Body of pancreas (tissue), 4 donors: ENCODE measurements at regions not wholly inside any gene's neighbourhood (a gene's known extent, or its start where the extent isn't known, plus 50 kb on each side); places are given as distances from the start of the nearest gene placed in this dataset.

ENCODE experiments used
- ATAC-seq: fragments of 150-250 bp; one replicate; pipeline ENCODE4 v1.9.1; 2016
- DNase-seq, 4 donors: peaks; one replicate each; pipeline ENCODE4 v3.0.0-alpha.2; 2019
- H3K27ac ChIP-seq, 4 donors: fragments of 200-600 bp; sonication (generic); 1 replicate in 3 of 4; 2 replicates in 1 of 4; pipeline versions ENCODE4 v1.5.1 to v1.6.1; 2016 to 2019; ENCODE audit warnings: mild to moderate bottlenecking in 1 of 4, mixed read lengths in 1 of 4, moderate library complexity in 1 of 4
- H3K27me3 ChIP-seq, 2 donors: fragments of 200-600 bp; sonication (generic); one replicate each; pipeline ENCODE4 v1.6.0; 2016; ENCODE audit warnings: mild to moderate bottlenecking in 1 of 2
- H3K36me3 ChIP-seq, 2 donors: fragments of 200-600 bp; sonication (generic); replicated peaks in 1 of 2; 2 replicates each; pipeline ENCODE4 v1.5.1; 2016; ENCODE audit warnings: low read depth in 2 of 2; ENCODE audit not compliant: insufficient read depth in 1 of 2
- H3K4me1 ChIP-seq: fragments of 200-600 bp; sonication (generic); one replicate; pipeline ENCODE4 v1.6.0; 2016
- H3K4me3 ChIP-seq, 2 donors: fragments of 200-600 bp; sonication (generic); 1 replicate in 1 of 2; 2 replicates in 1 of 2; pipeline ENCODE4 v1.5.1; 2016 to 2019
- H3K9me3 ChIP-seq, 3 donors: fragments of 200-600 bp; sonication (generic); 1 replicate in 2 of 3; 2 replicates in 1 of 3; pipeline ENCODE4 v1.5.1; 2016
- CTCF ChIP-seq, 7 experiments: fragments of 450-650 bp in 4 of 7; fragments of 200-600 bp in 3 of 7; sonication (generic) in 3 of 7; IDR thresholded peaks; one replicate each; pipeline ENCODE4 v1.5.1; 2016 to 2019; ENCODE audit warnings: antibody characterized with exemption in 7 of 7
- POLR2A ChIP-seq, 3 donors: fragments of 450-650 bp; IDR thresholded peaks; one replicate each; pipeline ENCODE4 v1.6.1; 2016; ENCODE audit warnings: antibody characterized with exemption in 3 of 3, mild to moderate bottlenecking in 2 of 3
- WGBS, 2 donors: methylation state at CpG; one replicate each; pipeline ENCODE4 v1.1.5; 2017; 5-methylcytosine and 5-hydroxymethylcytosine counted together
- intact Hi-C: fragments of 100-400 bp; cut with DNase I; formaldehyde crosslinking; loops from one replicate; pipeline ENCODE4 v1.15.1; 2023

DNA sequence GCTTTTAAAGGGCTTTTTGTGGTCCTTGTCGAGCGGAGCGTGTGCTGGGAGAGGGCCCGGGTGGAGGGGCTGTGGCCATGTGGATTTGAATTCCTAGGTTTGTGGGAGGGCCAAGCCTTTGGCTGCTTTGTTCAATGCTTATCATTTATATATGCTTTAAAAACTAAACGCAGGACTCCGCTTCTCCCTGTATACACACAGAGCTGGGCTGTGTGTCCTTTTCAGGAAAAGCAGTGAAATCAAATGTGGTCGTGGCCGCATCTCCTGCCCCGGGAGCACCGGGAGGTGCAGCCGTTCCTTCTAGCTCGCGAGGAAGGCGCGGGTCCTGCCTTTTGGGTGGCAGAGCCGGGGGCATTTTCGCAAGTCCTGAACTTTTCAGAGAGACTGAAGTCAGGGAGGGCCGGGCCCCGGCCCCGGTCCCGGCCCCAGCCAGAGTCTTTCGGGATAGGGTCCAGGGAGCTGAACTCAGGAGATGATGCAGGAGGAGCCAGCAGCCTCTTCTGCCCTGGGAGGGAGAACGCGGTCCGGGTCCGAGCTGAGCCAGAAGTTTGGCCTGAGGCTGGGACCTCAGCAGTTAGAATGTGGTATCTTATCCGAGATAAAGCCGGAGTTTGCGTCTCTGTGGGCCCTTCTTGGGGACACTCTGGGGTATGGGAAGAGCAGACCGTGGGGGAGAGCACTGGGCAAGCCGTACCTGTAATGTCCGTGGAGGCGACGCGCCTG lies 158.8 kb downstream of the C9orf152 start:
- Histone ChIP-seq H3K27me3 (peaks cover 0 to 23% of the 10 kb centered on the region in 2 donors), H3K4me3 (peak overlapping the region; percentile 10 to 21), H3K27ac (peak overlapping the region in 3 of 4 donors; percentile 9 to 32 (median 10)), H3K9me3 (no peaks in the 10 kb centered on the region), H3K4me1 (peaks cover 27% of the 10 kb centered on the region), H3K36me3 (no peaks in the 10 kb centered on the region)
- WGBS, 2 donors = 1 to 5% methylated on average over 20 to 35 of the region's 35 CpGs
- ATAC-seq = peak; percentile 31
- intact Hi-C loops = no loop called here
- DNase-seq = peak in 1 of 4 donors; percentile 12
- no peak for TF ChIP-seq POLR2A (IDR thresholded peaks at IDR 0.05)
- no peak for TF ChIP-seq CTCF (IDR thresholded peaks at IDR 0.05)

DNA sequence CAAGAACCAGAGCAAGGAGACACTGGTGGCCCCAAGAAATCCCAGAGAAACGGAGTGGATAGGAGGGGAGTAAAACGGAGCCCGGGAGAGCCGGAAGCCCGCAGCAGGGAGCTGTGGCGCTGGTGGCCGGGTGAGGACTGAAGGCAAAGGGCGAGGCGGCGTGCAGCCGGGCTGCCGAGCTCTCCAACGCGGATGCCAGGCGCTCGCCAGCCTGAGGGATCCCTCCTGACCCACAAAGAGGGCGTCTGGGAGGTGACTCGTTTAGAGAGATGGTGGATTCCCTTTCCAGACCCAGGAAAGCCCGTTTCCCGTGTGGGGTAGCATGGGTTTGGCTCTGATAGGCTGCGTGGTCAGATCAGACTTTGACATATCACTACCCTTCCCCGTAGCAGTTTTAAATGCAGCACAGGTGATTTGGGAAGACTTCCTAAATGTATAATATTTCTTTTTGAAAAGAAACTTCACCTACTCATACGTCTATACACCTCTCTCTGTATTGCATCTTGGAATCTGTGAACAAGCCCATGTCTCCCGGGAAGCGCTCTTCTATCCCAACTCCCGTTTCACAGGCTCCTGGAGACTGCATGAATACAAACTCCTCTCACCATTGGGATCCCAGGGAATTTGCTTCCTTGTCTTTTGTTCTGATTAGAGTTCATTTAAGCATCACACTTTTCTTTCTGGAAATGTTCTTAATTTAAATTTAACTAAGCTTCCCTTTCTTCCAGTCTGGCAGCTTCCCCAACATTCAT lies 158.1 kb downstream of the C9orf152 start:
- peak; percentile 22 for ATAC-seq
- 4 to 11% methylated on average over 17 to 26 of the region's 26 CpGs for WGBS, 2 donors
- intact Hi-C loops = no loop called here
- Histone ChIP-seq H3K27ac (peak overlapping the region in 2 of 4 donors; percentile 9 to 10), H3K4me1 (peaks cover 27% of the 10 kb centered on the region), H3K4me3 (no peak overlapping the region), H3K9me3 (no peaks in the 10 kb centered on the region), H3K27me3 (peaks cover 0 to 23% of the 10 kb centered on the region in 2 donors), H3K36me3 (no peaks in the 10 kb centered on the region)
- DNase-seq = peak in 3 of 4 donors; percentile 23 to 45 (median 42)
- no peak for TF ChIP-seq CTCF (IDR thresholded peaks at IDR 0.05)
- no peak for TF ChIP-seq POLR2A (IDR thresholded peaks at IDR 0.05)

- ATAC-seq (peak; percentile 25), DNase-seq (peak in 2 of 4 donors; percentile 24 to 32)
- Histone ChIP-seq H3K4me3 (no peak overlapping the region), H3K27me3 (peaks cover 0 to 23% of the 10 kb centered on the region in 2 donors), H3K4me1 (peaks cover 27% of the 10 kb centered on the region), H3K27ac (no peak overlapping the region), H3K36me3 (no peaks in the 10 kb centered on the region), H3K9me3 (no peaks in the 10 kb centered on the region)
- intact Hi-C loops = no loop called here
- no peak for TF ChIP-seq CTCF (IDR thresholded peaks at IDR 0.05)
- TF ChIP-seq POLR2A (IDR thresholded peaks at IDR 0.05) = no peak
- WGBS, 2 donors = 50 to 63% methylated on average over 1 of the region's 1 CpG
Observed at GRCh38 chr9:110050925-110051355, 157.0 kb downstream of the C9orf152 start.

DNA sequence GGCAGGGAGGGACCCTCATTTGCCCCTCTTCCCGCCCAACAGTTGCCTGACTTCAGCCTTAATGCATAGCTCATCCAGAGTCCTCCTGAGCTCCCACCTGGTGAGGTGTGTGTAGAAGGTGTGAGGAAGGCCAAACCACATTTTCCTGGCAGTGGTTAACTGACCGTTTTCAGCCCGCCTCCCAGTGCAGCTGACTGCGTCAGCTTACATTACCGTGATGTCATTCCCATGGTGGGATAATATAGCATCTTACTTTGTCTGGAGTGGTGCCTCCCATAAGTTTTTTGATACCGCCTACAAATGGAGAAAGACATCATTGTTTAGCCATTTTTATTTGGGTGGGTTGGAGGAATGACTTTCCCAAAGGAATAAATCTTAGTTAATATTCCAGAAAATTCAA lies 151.9 kb downstream of the C9orf152 start:
- Histone ChIP-seq H3K36me3 (no peaks in the 10 kb centered on the region), H3K9me3 (no peaks in the 10 kb centered on the region), H3K27ac (no peak overlapping the region), H3K4me3 (no peak overlapping the region), H3K4me1 (peaks cover 3% of the 10 kb centered on the region), H3K27me3 (no peaks in the 10 kb centered on the region)
- no peak for TF ChIP-seq POLR2A (IDR thresholded peaks at IDR 0.05)
- TF ChIP-seq CTCF (IDR thresholded peaks at IDR 0.05) = no peak
- no peak for ATAC-seq
- no peak for DNase-seq
- 85 to 95% methylated on average over 5 to 6 of the region's 6 CpGs for WGBS, 2 donors
- intact Hi-C loops = loop anchor here (5.0 kb wide), 1 partner anchor 149 kb away; no protein-coding TSS in a partner anchor
